Ovary (tissue), 7 donors: ENCODE measurements at regions not wholly inside any gene's neighbourhood (a gene's known extent, or its start where the extent isn't known, plus 50 kb on each side); places are given as distances from the start of the nearest gene placed in this dataset. TPM values are rescaled to one million over a fixed set of nuclear protein-coding genes. Genes with fewer than 3 reads are reported as not detected.

Experiments used
- DNase-seq, 5 donors: peaks; one replicate each; pipeline ENCODE4 v3.0.0-alpha.2; 2019 to 2020
- H3K27ac ChIP-seq, 2 donors: fragments of 200-600 bp; one replicate each; pipeline versions ENCODE4 v1.5.1 to v1.8.0; 2019 to 2022
- H3K27me3 ChIP-seq: fragments of 200-600 bp; one replicate; pipeline ENCODE4 v1.8.0; 2022
- H3K36me3 ChIP-seq: fragments of 200-600 bp; sonication (generic); one replicate; pipeline ENCODE4 v1.5.1; 2019
- H3K4me1 ChIP-seq: one replicate; pipeline ENCODE4 v1.8.1; 2013; ENCODE audit warnings: mild to moderate bottlenecking, moderate library complexity; ENCODE audit not compliant: insufficient read depth
- H3K4me3 ChIP-seq: fragments of 200-600 bp; sonication (generic); one replicate; pipeline ENCODE4 v1.5.1; 2017
- H3K9me3 ChIP-seq, 2 donors: fragments of 200-600 bp in 1 of 2; sonication (generic) in 1 of 2; one replicate each; pipeline versions ENCODE4 v1.5.1 to v1.8.1; 2013 to 2019; ENCODE audit warnings: mild to moderate bottlenecking in 1 of 2, moderate library complexity in 1 of 2
- EP300 ChIP-seq: sonication (generic); formaldehyde crosslinking; IDR thresholded peaks from one replicate; pipeline ENCODE4 v1.6.1; 2017; ENCODE audit warnings: antibody characterized with exemption
- POLR2A ChIP-seq: fragments of 450-650 bp; IDR thresholded peaks from one replicate; pipeline ENCODE4 v1.6.1; 2017; ENCODE audit warnings: antibody characterized with exemption, mild to moderate bottlenecking, moderate library complexity
- WGBS, 3 donors: extraction: QIAGEN DNeasy Blood & Tissue Kit in 1 of 3; methylation state at CpG; one replicate each; pipeline versions ENCODE4 v1.1.5 to v1.1.7; 2013 to 2017; 5-methylcytosine and 5-hydroxymethylcytosine counted together
- intact Hi-C, 4 donors: fragments of 100-400 bp; cut with DNase I; formaldehyde crosslinking; loops; one replicate each; pipeline versions ENCODE4 v1.11.0 to v1.15.1; 2022 to 2023
- small RNA-seq: library from RNA; depleted of rRNA; stranded (forward); fragments of <200 nt; gene quantifications from one replicate; pipeline ENCODE3, GENCODE V24; 2016
- TF ChIP-seq, protein P1 (sequence below), 3 donors: fragments of 450-650 bp in 2 of 3; fragments of 200-600 bp in 1 of 3; IDR thresholded peaks; one replicate each; pipeline versions ENCODE4 v1.5.1 to v1.8.0; 2016 to 2022; ENCODE audit warnings: antibody characterized with exemption in 3 of 3, mild to moderate bottlenecking in 1 of 3
- donor health status: DM: no; HTN: no; CAD: no; lungs with moderate emphysema.
- donor health status: DM: no; HTN: no; CAD: no.
- donor health status: Bipolar disorder and iron deficiency.
- donor health status: DM: no; HTN: no; CAD: no.
- donor health status: DM: yes; HTN: yes; CAD: no.

DNA sequence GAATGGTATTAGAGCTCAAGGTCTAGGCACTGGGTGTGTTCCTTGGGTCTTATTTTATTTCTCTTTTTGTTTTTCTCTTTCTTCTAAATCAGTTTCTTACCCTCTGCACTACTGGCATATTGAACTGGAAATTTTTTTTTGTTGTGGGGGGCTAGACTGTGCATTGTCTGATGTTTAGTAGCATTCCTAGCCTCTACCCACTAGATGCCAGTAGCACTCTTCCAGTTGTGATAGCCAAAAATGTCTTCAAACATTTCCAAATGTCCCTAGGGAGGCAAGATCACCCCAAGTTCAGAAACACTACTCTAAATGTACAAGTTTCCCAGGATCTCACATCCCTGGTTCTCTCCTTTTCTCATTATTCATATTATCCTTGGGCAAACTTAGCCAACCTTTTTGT lies 69.8 kb upstream of the AMOT start:
- no peak overlapping the region for H3K4me3 ChIP-seq
- H3K4me1 ChIP-seq = no peaks in the 10 kb centered on the region
- TF ChIP-seq EP300 = no peak
- TF ChIP-seq POLR2A = no peak
- TF ChIP-seq, protein P1, sequence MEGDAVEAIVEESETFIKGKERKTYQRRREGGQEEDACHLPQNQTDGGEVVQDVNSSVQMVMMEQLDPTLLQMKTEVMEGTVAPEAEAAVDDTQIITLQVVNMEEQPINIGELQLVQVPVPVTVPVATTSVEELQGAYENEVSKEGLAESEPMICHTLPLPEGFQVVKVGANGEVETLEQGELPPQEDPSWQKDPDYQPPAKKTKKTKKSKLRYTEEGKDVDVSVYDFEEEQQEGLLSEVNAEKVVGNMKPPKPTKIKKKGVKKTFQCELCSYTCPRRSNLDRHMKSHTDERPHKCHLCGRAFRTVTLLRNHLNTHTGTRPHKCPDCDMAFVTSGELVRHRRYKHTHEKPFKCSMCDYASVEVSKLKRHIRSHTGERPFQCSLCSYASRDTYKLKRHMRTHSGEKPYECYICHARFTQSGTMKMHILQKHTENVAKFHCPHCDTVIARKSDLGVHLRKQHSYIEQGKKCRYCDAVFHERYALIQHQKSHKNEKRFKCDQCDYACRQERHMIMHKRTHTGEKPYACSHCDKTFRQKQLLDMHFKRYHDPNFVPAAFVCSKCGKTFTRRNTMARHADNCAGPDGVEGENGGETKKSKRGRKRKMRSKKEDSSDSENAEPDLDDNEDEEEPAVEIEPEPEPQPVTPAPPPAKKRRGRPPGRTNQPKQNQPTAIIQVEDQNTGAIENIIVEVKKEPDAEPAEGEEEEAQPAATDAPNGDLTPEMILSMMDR (IDR thresholded peaks at IDR 0.05) = no peak
- intact Hi-C loops = no loop called here
- H3K27ac ChIP-seq = no peak overlapping the region
- no peaks in the 10 kb centered on the region for H3K27me3 ChIP-seq
- DNase-seq = no peak
- no peaks in the 10 kb centered on the region for H3K9me3 ChIP-seq
- no peaks in the 10 kb centered on the region for H3K36me3 ChIP-seq

DNA sequence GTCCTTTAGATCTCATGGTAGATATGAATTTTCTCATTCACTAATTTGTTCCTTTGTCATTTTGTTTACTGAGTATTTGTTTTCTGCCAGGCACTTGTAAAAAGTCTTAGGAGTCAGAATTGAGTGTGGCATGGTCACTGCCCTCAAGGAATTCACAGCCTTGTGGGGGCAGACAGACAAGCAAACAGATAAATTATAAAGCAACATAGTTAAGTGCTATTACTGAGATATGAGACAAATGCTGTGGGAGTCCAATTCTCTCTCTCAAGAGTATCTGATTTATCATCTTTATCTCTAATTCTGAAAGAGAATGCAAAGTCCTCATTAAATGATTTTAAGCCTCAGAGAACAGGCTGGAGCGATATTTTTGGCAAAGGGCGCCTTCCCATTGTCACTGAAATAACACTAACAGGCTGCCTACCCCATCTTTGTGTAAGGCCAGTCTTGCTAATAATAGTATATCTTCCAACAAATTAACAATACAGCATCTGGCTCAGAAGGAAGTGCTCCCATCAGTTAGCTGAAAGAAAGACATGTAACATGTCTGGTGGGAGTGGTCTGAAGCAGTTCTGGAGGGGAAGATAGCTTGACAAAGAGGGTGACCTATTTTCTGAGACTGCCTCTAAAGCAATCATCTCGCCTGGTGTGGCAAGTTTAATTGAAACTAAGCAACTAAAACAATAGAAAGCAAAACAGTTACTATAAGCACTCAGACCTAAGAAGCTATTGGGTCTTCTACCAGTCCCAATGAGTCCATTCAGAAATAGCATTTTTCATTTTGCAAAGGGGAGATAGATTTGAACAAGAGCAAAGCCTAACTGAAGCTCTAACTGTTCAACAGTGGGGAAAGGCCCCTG lies 61.5 kb upstream of the AMOT start:
- Histone ChIP-seq H3K9me3 (no peaks in the 10 kb centered on the region), H3K4me3 (no peak overlapping the region), H3K27ac (no peak overlapping the region), H3K36me3 (no peaks in the 10 kb centered on the region), H3K4me1 (no peaks in the 10 kb centered on the region), H3K27me3 (no peaks in the 10 kb centered on the region)
- 46 to 73% (median 56%) methylated on average over 3 of the region's 3 CpGs for WGBS, 3 donors
- intact Hi-C loops = no loop called here
- TF ChIP-seq POLR2A (no peak), EP300 (no peak)
- TF ChIP-seq, protein P1 (IDR thresholded peaks at IDR 0.05) = no peak
- DNase-seq = no peak

DNA sequence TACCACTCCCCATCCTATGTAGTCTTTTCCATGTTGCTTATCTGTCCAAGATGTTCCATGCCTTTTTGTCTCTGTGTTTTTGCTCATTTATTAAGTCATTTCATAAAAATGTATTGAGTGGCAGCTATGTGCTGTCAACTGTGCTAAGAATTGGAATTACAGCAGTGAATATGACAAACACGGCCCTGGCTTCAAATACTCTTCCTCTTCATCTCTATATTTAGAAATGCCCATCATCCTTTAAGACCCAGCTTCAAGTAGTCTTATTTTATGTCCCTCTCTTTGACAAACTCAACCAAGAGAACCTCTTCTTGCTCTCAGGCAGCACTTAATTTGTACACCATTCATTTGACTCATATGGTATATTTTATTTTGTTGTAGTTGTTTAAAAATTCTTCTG lies 55.4 kb upstream of the AMOT start:
- Histone ChIP-seq H3K36me3 (no peaks in the 10 kb centered on the region), H3K27ac (no peak overlapping the region), H3K4me1 (no peaks in the 10 kb centered on the region), H3K27me3 (no peaks in the 10 kb centered on the region), H3K4me3 (no peak overlapping the region), H3K9me3 (no peaks in the 10 kb centered on the region)
- DNase-seq = no peak
- no peak for TF ChIP-seq POLR2A
- TF ChIP-seq, protein P1 (IDR thresholded peaks at IDR 0.05) = no peak
- no peak for TF ChIP-seq EP300
- intact Hi-C loops = no loop called here
- 71 to 79% (median 74%) methylated on average over 1 of the region's 1 CpG for WGBS, 3 donors

Small RNAs in the stretch of these regions (small RNA-seq; reads per million reads assigned to genes)
- gene AL031183.1 (not detected), gene RF00012 (not detected), gene RF00088 (not detected), gene RN7SL93P (not detected), gene RNU1-57P (not detected), gene RNU6-1015P (not detected)
